Bronchial epithelial cell (primary cell): ENCODE measurements at regions not wholly inside any gene's neighbourhood (a gene's known extent, or its start where the extent isn't known, plus 50 kb on each side); places are given as distances from the start of the nearest gene placed in this dataset.
"Not testable (repeated sequence)": the region's sequence is repeated elsewhere in the genome, so short reads cannot be mapped to it uniquely, and the experiment has no call there.

ENCODE experiments used
- DNase-seq: peaks from one replicate; pipeline ENCODE4 v3.0.0-alpha.2; 2010; ENCODE audit warnings: low read depth
- FAIRE-seq: peaks from 2 replicates; lab custom pipeline; 2011; peaks lifted over from hg19 to GRCh38; lab: Jason Lieb, UNC
- H3K27me3 ChIP-seq: 2 replicates; pipeline ENCODE4 v1.5.1; 2011; ENCODE audit warnings: low read length; ENCODE audit not compliant: control insufficient read depth, insufficient read depth
- H3K36me3 ChIP-seq: 2 replicates; pipeline ENCODE4 v1.5.1; 2011; ENCODE audit warnings: low read length; ENCODE audit not compliant: control insufficient read depth, insufficient read depth
- H3K4me3 ChIP-seq: 2 replicates; pipeline ENCODE4 v1.5.1; 2011; ENCODE audit warnings: mild to moderate bottlenecking, low read depth, low read length, control low read depth
- CTCF ChIP-seq: IDR thresholded peaks from 2 replicates; pipeline ENCODE4 v1.5.1; 2011; ENCODE audit warnings: mild to moderate bottlenecking, moderate library complexity, low read length, control low read depth, inconsistent platforms; ENCODE audit not compliant: insufficient read depth, severe bottlenecking

GRCh38 chr20:29763821-29764511 lies 1493.5 kb upstream of the DEFB115 start:
- H3K36me3 ChIP-seq = no peaks in the 10 kb centered on the region
- FAIRE-seq (no peak), DNase-seq (no peak)
- TF ChIP-seq CTCF = no peak
- H3K4me3 ChIP-seq = no peak overlapping the region
- H3K27me3 ChIP-seq = no peaks in the 10 kb centered on the region

GRCh38 chr20:29764922-29765610 lies 1492.4 kb upstream of the DEFB115 start:
- FAIRE-seq, DNase-seq, H3K4me3 ChIP-seq, H3K36me3 ChIP-seq, H3K27me3 ChIP-seq: not testable (repeated sequence)

GRCh38 chr20:29778033-29778432 lies 1479.4 kb upstream of the DEFB115 start:
- not testable (repeated sequence) for H3K36me3 ChIP-seq, FAIRE-seq, H3K4me3 ChIP-seq, DNase-seq, H3K27me3 ChIP-seq

GRCh38 chr20:29781217-29781616 lies 1476.2 kb upstream of the DEFB115 start:
- not testable (repeated sequence) for H3K36me3 ChIP-seq, DNase-seq, FAIRE-seq

GRCh38 chr20:29781891-29782290 lies 1475.6 kb upstream of the DEFB115 start:
- not testable (repeated sequence) for DNase-seq, H3K4me3 ChIP-seq, H3K36me3 ChIP-seq, H3K27me3 ChIP-seq, FAIRE-seq

More at GRCh38 chr20:29781217-29781616, 1476.2 kb upstream of the DEFB115 start:
- not testable (repeated sequence) for H3K27me3 ChIP-seq, H3K4me3 ChIP-seq

- not testable (repeated sequence) for H3K4me3 ChIP-seq, H3K36me3 ChIP-seq, FAIRE-seq, DNase-seq, H3K27me3 ChIP-seq
Observed at GRCh38 chr20:29787456-29787855, 1470.0 kb upstream of the DEFB115 start.

GRCh38 chr20:29790510-29790909 lies 1467.0 kb upstream of the DEFB115 start:
- no peak overlapping the region for H3K4me3 ChIP-seq
- FAIRE-seq (no peak), DNase-seq (no peak)
- TF ChIP-seq CTCF = no peak
- no peaks in the 10 kb centered on the region for H3K36me3 ChIP-seq
- no peaks in the 10 kb centered on the region for H3K27me3 ChIP-seq

GRCh38 chr20:29831508-29831907 lies 1426.0 kb upstream of the DEFB115 start:
- H3K27me3 ChIP-seq, DNase-seq, H3K36me3 ChIP-seq, FAIRE-seq, H3K4me3 ChIP-seq: not testable (repeated sequence)

GRCh38 chr20:29868014-29868413 lies 1389.5 kb upstream of the DEFB115 start:
- FAIRE-seq, H3K36me3 ChIP-seq, H3K27me3 ChIP-seq, H3K4me3 ChIP-seq, DNase-seq: not testable (repeated sequence)

- H3K27me3 ChIP-seq = not testable (repeated sequence)
Observed at GRCh38 chr20:29868688-29869087, 1388.8 kb upstream of the DEFB115 start.

GRCh38 chr20:29871816-29872215 lies 1385.6 kb upstream of the DEFB115 start:
- not testable (repeated sequence) for H3K36me3 ChIP-seq, H3K4me3 ChIP-seq, DNase-seq, FAIRE-seq, H3K27me3 ChIP-seq

More at GRCh38 chr20:29868688-29869087, 1388.8 kb upstream of the DEFB115 start:
- H3K36me3 ChIP-seq, H3K4me3 ChIP-seq, DNase-seq, FAIRE-seq: not testable (repeated sequence)
